HG03558 (cell line): ENCODE measurements at regions not wholly inside any gene's neighbourhood (a gene's known extent, or its start where the extent isn't known, plus 50 kb on each side); places are given as distances from the start of the nearest gene placed in this dataset.

Source experiments
- ATAC-seq: cut with Tn5 transposase; IDR thresholded peaks from one replicate; pipeline ENCODE4 v1.9.1; 2021; ENCODE audit warnings: moderate number of reproducible peaks; ENCODE audit not compliant: unreplicated experiment; ENCODE audit errors: extremely low read depth

DNA sequence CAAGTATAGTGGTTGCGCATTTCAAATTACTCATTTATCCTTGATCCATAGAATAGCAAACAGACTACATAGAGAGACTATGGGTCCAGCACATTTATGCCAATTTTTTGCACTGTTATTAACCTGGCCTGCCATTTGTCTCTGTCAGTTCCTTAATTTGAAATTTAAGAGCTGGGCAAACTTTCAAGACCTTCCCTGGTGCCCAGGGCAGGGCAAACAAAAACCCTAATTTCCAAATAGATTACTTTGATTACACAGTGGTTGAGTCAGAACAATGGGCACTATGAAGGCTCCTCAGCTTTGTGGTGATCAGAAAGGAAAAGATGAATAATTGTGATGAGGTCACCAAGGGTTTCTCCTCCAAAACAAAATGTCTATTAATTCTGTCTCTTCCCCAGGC is 80.6 kb downstream of the TNFSF18 start:
- no peak for ATAC-seq

GRCh38 chr1:172971241-172971640 is 79.5 kb downstream of the TNFSF18 start:
- ATAC-seq = no peak

- ATAC-seq = no peak
Measured at GRCh38 chr1:172972258-172972657, 78.5 kb downstream of the TNFSF18 start.

DNA sequence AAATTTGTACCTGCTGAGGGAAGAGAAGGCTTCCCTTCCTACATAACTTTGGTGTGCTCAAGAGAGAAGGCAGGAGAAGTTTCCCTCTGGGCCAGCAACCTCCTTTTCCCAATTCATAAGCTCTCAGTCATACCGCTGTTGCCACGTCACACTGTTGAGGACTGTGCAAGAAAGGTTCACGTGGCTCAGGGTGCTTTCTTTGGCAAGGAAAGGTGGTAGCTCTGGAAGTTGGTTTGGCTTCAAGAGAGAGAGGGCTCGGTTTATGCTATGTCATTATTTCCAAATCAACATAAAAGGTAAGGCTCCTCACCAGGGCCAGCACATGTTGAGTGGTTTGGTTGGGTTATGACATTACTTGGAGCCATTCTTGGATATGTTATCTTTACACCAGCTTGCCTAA is 77.3 kb downstream of the TNFSF18 start:
- no peak for ATAC-seq

DNA sequence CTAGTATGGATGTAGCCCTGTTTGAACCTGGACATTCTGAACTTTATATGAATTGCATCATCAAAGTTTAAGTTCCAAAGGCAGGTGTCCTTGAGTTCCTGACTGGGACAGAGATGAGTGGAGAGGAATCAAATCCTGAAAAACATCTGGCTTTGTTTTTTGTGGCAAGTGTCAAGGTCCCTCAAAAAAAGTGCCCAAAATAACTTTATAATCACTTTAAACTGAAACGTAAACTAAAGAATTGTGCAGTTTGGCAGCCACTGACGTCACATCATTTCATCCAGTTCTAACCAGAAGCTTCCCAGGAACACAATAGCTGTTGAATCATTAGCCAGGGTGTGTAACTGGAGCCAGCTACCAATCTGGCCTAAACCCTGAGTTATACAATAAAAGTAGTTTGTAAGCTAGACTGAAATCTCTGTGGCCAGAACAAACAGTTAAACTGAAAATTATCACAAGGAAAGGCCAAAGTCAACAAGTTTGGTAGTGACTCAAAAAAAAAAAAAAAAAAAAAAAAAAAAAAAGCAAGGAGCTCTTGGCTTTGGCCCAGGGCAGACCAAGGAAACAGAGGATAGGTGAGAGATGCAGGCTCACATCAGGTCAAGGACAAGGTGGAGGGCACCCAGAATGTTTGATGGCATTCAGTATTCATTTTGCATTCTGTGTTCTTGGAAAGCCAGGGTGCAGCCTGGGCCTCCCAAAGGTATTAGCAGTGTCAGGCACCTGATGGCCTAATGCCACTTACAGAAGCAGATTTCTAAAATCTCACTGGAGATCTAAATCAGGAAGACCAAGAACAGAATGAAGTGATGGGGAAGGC is 74.3 kb downstream of the TNFSF18 start:
- no peak for ATAC-seq

- no peak for ATAC-seq
Measured at GRCh38 chr1:172977296-172978017, 73.3 kb downstream of the TNFSF18 start.

GRCh38 chr1:172978595-172978994 is 72.1 kb downstream of the TNFSF18 start:
- no peak for ATAC-seq

- no peak for ATAC-seq
Measured at GRCh38 chr1:172979828-172980227, 70.9 kb downstream of the TNFSF18 start.

- no peak for ATAC-seq
Measured at GRCh38 chr1:172980456-172980855, 70.3 kb downstream of the TNFSF18 start.

GRCh38 chr1:172980971-172981370 is 69.8 kb downstream of the TNFSF18 start:
- no peak for ATAC-seq
